ENCODE measurements at regions not wholly inside any gene's neighbourhood (a gene's known extent, or its start where the extent isn't known, plus 50 kb on each side); places are given as distances from the start of the nearest gene placed in this dataset.

GRCh38 chr17:36877771-36878170 is 59.5 kb upstream of the LHX1 start:
- no peak overlapping the region for H2BK15ac ChIP-seq (ENCODE audit: low read depth, poor library complexity, severe bottlenecking)
- H3K18ac ChIP-seq (ENCODE audit: low read depth in 1 of 2, low read length in 2 of 2) = no peak overlapping the region
- no peak overlapping the region for H3K4me2 ChIP-seq (ENCODE audit: low read length, poor library complexity, severe bottlenecking)
- no peak overlapping the region for H3K23ac ChIP-seq (ENCODE audit: low read length in 2 of 2)
- WGBS = 75% methylated on average over 4 of the region's 4 CpGs
- H4K91ac ChIP-seq (ENCODE audit: low read length) = no peak overlapping the region
- H2AFZ ChIP-seq (ENCODE audit: low read depth, low read length) = no peak overlapping the region
- H2BK120ac ChIP-seq (ENCODE audit: low read depth, low read length) = no peak overlapping the region
- no peak overlapping the region for H3K9ac ChIP-seq (ENCODE audit: low read length)
- H3K14ac ChIP-seq (ENCODE audit: low read length in 2 of 2) = no peak overlapping the region
- no peak overlapping the region for H2BK12ac ChIP-seq (ENCODE audit: low read length in 2 of 2)
- H3K27ac ChIP-seq (ENCODE audit: low read length, poor library complexity, severe bottlenecking) = no peak overlapping the region
- no peak overlapping the region for H2AK5ac ChIP-seq (ENCODE audit: low read length, severe bottlenecking)
- H3K36me3 ChIP-seq (ENCODE audit: control insufficient read depth in 1 of 2, insufficient read depth in 2 of 2, low read depth in 1 of 2, low read length in 2 of 2) = no peaks in the 10 kb centered on the region
- H3K4ac ChIP-seq (ENCODE audit: low read depth in 1 of 2, low read length in 2 of 2) = no peak overlapping the region
- no peak overlapping the region for H2BK5ac ChIP-seq (ENCODE audit: low read depth, low read length, poor library complexity, severe bottlenecking)
- no peaks in the 10 kb centered on the region for H3K4me1 ChIP-seq (ENCODE audit: control insufficient read depth, insufficient read depth, low read depth, low read length)
- no peak for DNase-seq
- no peak overlapping the region for H4K8ac ChIP-seq (ENCODE audit: low read length)
- H3K4me3 ChIP-seq (ENCODE audit: insufficient read depth in 1 of 2, low read depth in 1 of 2, low read length in 2 of 2) = no peak overlapping the region
- no peaks in the 10 kb centered on the region for H3K79me1 ChIP-seq (replicated peaks; ENCODE audit: low read length, poor library complexity, severe bottlenecking)
- H3K9me3 ChIP-seq (ENCODE audit: control insufficient read depth, low read length) = peaks cover 21% of the 10 kb centered on the region
- H3K27me3 ChIP-seq (ENCODE audit: control insufficient read depth in 1 of 2, insufficient read depth in 1 of 2, low read length in 2 of 2) = peaks cover 18 to 45% of the 10 kb centered on the region in 2 experiments

- no peak overlapping the region for H3K4me2 ChIP-seq (ENCODE audit: low read length, poor library complexity, severe bottlenecking)
- H2BK5ac ChIP-seq (ENCODE audit: low read depth, low read length, poor library complexity, severe bottlenecking) = no peak overlapping the region
Observed at GRCh38 chr17:36878216-36878615, 59.1 kb upstream of the LHX1 start.

DNA sequence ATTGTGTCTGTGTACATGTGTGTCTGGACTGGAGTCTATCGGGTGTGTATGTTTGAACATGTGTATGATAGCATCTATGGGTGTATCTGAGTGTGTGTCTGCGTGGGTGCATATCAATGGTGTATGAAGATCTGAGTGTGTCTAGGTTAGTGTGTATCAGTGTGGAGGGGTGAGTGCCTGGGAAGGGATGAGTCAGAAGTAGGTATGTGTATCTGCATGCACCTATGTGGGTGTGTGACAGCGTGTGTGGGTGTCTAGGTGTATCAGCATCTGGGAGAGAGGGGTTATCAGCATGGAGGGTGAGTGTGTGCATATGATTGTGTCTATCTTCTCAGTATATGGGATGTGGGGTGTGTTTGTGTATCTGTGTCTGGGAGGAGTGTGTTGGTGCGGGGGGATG is 58.2 kb upstream of the LHX1 start:
- H3K9ac ChIP-seq (ENCODE audit: low read length) = no peak overlapping the region
- H3K4me1 ChIP-seq (ENCODE audit: control insufficient read depth, insufficient read depth, low read depth, low read length) = no peaks in the 10 kb centered on the region
- DNase-seq = no peak
- no peak overlapping the region for H2BK5ac ChIP-seq (ENCODE audit: low read depth, low read length, poor library complexity, severe bottlenecking)
- no peak overlapping the region for H4K91ac ChIP-seq (ENCODE audit: low read length)
- H3K4me2 ChIP-seq (ENCODE audit: low read length, poor library complexity, severe bottlenecking) = no peak overlapping the region
- H3K23ac ChIP-seq (ENCODE audit: low read length in 2 of 2) = no peak overlapping the region
- no peak overlapping the region for H3K18ac ChIP-seq (ENCODE audit: low read depth in 1 of 2, low read length in 2 of 2)
- peaks cover 18 to 46% of the 10 kb centered on the region in 2 experiments for H3K27me3 ChIP-seq (ENCODE audit: control insufficient read depth in 1 of 2, insufficient read depth in 1 of 2, low read length in 2 of 2)
- no peak overlapping the region for H3K27ac ChIP-seq (ENCODE audit: low read length, poor library complexity, severe bottlenecking)
- no peak overlapping the region for H3K4me3 ChIP-seq (ENCODE audit: insufficient read depth in 1 of 2, low read depth in 1 of 2, low read length in 2 of 2)
- H2BK12ac ChIP-seq (ENCODE audit: low read length in 2 of 2) = no peak overlapping the region
- H2AK5ac ChIP-seq (ENCODE audit: low read length, severe bottlenecking) = no peak overlapping the region
- 93% methylated on average over 4 of the region's 4 CpGs for WGBS
- H3K36me3 ChIP-seq (ENCODE audit: control insufficient read depth in 1 of 2, insufficient read depth in 2 of 2, low read depth in 1 of 2, low read length in 2 of 2) = no peaks in the 10 kb centered on the region
- H2BK15ac ChIP-seq (ENCODE audit: low read depth, poor library complexity, severe bottlenecking) = no peak overlapping the region
- H2AFZ ChIP-seq (ENCODE audit: low read depth, low read length) = no peak overlapping the region
- H3K79me1 ChIP-seq (replicated peaks; ENCODE audit: low read length, poor library complexity, severe bottlenecking) = no peaks in the 10 kb centered on the region
- H2BK120ac ChIP-seq (ENCODE audit: low read depth, low read length) = no peak overlapping the region
- H3K14ac ChIP-seq (ENCODE audit: low read length in 2 of 2) = no peak overlapping the region
- no peak overlapping the region for H4K8ac ChIP-seq (ENCODE audit: low read length)
- H3K9me3 ChIP-seq (ENCODE audit: control insufficient read depth, low read length) = peaks cover 21% of the 10 kb centered on the region
- H3K4ac ChIP-seq (ENCODE audit: low read depth in 1 of 2, low read length in 2 of 2) = no peak overlapping the region

More at GRCh38 chr17:36878216-36878615, 59.1 kb upstream of the LHX1 start:
- Histone ChIP-seq H3K4me3 (ENCODE audit: insufficient read depth in 1 of 2, low read depth in 1 of 2, low read length in 2 of 2) (no peak overlapping the region), H3K18ac (ENCODE audit: low read depth in 1 of 2, low read length in 2 of 2) (no peak overlapping the region), H4K8ac (ENCODE audit: low read length) (no peak overlapping the region), H3K79me1 (replicated peaks; ENCODE audit: low read length, poor library complexity, severe bottlenecking) (no peaks in the 10 kb centered on the region), H3K9ac (ENCODE audit: low read length) (no peak overlapping the region), H3K27ac (ENCODE audit: low read length, poor library complexity, severe bottlenecking) (no peak overlapping the region), H3K4ac (ENCODE audit: low read depth in 1 of 2, low read length in 2 of 2) (no peak overlapping the region), H2BK120ac (ENCODE audit: low read depth, low read length) (no peak overlapping the region), H3K23ac (ENCODE audit: low read length in 2 of 2) (no peak overlapping the region), H2AK5ac (ENCODE audit: low read length, severe bottlenecking) (no peak overlapping the region), H2BK15ac (ENCODE audit: low read depth, poor library complexity, severe bottlenecking) (no peak overlapping the region), H2BK12ac (ENCODE audit: low read length in 2 of 2) (no peak overlapping the region), H2AFZ (ENCODE audit: low read depth, low read length) (no peak overlapping the region), H3K4me1 (ENCODE audit: control insufficient read depth, insufficient read depth, low read depth, low read length) (no peaks in the 10 kb centered on the region), H3K36me3 (ENCODE audit: control insufficient read depth in 1 of 2, insufficient read depth in 2 of 2, low read depth in 1 of 2, low read length in 2 of 2) (no peaks in the 10 kb centered on the region), H4K91ac (ENCODE audit: low read length) (no peak overlapping the region), H3K14ac (ENCODE audit: low read length in 2 of 2) (no peak overlapping the region), H3K9me3 (ENCODE audit: control insufficient read depth, low read length) (peaks cover 21% of the 10 kb centered on the region), H3K27me3 (ENCODE audit: control insufficient read depth in 1 of 2, insufficient read depth in 1 of 2, low read length in 2 of 2) (peaks cover 18 to 45% of the 10 kb centered on the region in 2 experiments)
- DNase-seq = no peak
- 87% methylated on average over 2 of the region's 4 CpGs for WGBS

DNA sequence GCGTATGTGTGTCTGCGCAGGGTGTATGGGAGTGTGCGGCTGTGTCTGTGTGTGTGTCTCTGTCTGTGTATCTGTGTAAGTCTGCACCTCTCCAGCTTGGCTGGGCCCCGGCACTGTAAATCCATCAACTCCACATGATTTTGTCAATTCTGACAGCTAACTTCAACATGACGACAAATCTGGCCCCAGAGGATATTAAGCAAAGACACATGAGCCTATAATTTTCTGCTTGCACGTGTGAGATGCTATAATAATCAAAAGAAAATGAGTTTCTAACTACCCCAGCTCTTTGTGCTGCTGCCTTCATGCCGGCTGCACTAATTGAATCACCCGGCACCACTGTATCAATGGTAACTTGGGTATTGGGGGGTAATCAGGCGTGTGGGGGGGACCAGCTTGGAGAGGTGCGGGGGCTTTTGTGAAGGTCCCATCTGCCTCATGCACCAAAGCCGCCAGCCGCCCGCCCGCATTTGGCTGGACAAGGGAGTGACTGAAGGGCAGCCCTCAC is 57.6 kb upstream of the LHX1 start:
- H3K23ac ChIP-seq (ENCODE audit: low read length in 2 of 2) = no peak overlapping the region
- H3K36me3 ChIP-seq (ENCODE audit: control insufficient read depth in 1 of 2, insufficient read depth in 2 of 2, low read depth in 1 of 2, low read length in 2 of 2) = no peaks in the 10 kb centered on the region
- H3K4me2 ChIP-seq (ENCODE audit: low read length, poor library complexity, severe bottlenecking) = no peak overlapping the region
- H2AFZ ChIP-seq (ENCODE audit: low read depth, low read length) = no peak overlapping the region
- peaks cover 21% of the 10 kb centered on the region for H3K9me3 ChIP-seq (ENCODE audit: control insufficient read depth, low read length)
- no peak overlapping the region for H2BK15ac ChIP-seq (ENCODE audit: low read depth, poor library complexity, severe bottlenecking)
- no peak for DNase-seq
- H4K8ac ChIP-seq (ENCODE audit: low read length) = no peak overlapping the region
- H2BK120ac ChIP-seq (ENCODE audit: low read depth, low read length) = no peak overlapping the region
- no peak overlapping the region for H3K27ac ChIP-seq (ENCODE audit: low read length, poor library complexity, severe bottlenecking)
- no peak overlapping the region for H3K14ac ChIP-seq (ENCODE audit: low read length in 2 of 2)
- no peak overlapping the region for H2BK12ac ChIP-seq (ENCODE audit: low read length in 2 of 2)
- no peaks in the 10 kb centered on the region for H3K4me1 ChIP-seq (ENCODE audit: control insufficient read depth, insufficient read depth, low read depth, low read length)
- WGBS = 89% methylated on average over 11 of the region's 14 CpGs
- H4K91ac ChIP-seq (ENCODE audit: low read length) = no peak overlapping the region
- H3K18ac ChIP-seq (ENCODE audit: low read depth in 1 of 2, low read length in 2 of 2) = no peak overlapping the region
- H3K27me3 ChIP-seq (ENCODE audit: control insufficient read depth in 1 of 2, insufficient read depth in 1 of 2, low read length in 2 of 2) = peaks cover 20 to 53% of the 10 kb centered on the region in 2 experiments
- no peak overlapping the region for H3K4ac ChIP-seq (ENCODE audit: low read depth in 1 of 2, low read length in 2 of 2)
- H3K9ac ChIP-seq (ENCODE audit: low read length) = no peak overlapping the region
- no peak overlapping the region for H2BK5ac ChIP-seq (ENCODE audit: low read depth, low read length, poor library complexity, severe bottlenecking)
- H2AK5ac ChIP-seq (ENCODE audit: low read length, severe bottlenecking) = no peak overlapping the region
- H3K4me3 ChIP-seq (ENCODE audit: insufficient read depth in 1 of 2, low read depth in 1 of 2, low read length in 2 of 2) = no peak overlapping the region
- no peaks in the 10 kb centered on the region for H3K79me1 ChIP-seq (replicated peaks; ENCODE audit: low read length, poor library complexity, severe bottlenecking)
